Endothelial cell of umbilical vein (primary cell): ENCODE measurements at regions not wholly inside any gene's neighbourhood (a gene's known extent, or its start where the extent isn't known, plus 50 kb on each side); places are given as distances from the start of the nearest gene placed in this dataset.

Experiments used
- BruUV-seq: library from RNA; stranded (reverse); fragments of 400-500 nt; replicated peaks from 2 replicates; lab custom pipeline; 2021; lab: Mats Ljungman, UMichigan
- CTCF ChIA-PET: fragments of 300-600, 350-600 bp; sonication (Branson Sonifier 250); formaldehyde crosslinking; loops from one replicate; lab custom pipeline; 2021; ENCODE audit warnings: antibody characterized with exemption, inconsistent platforms; lab: Charles Lee
- POLR2A ChIA-PET: fragments of 300-600, 350-600 bp; sonication (Branson Sonifier 250); formaldehyde crosslinking; loops from one replicate; lab custom pipeline; 2021; ENCODE audit warnings: antibody characterized with exemption, inconsistent platforms; lab: Charles Lee
- DNase-seq: peaks from one replicate; pipeline ENCODE4 v3.0.0-alpha.2; 2011; ENCODE audit warnings: low read depth, low spot score
- FAIRE-seq: peaks from 2 replicates; lab custom pipeline; 2011; peaks lifted over from hg19 to GRCh38; lab: Jason Lieb, UNC
- H2AFZ ChIP-seq: 2 replicates; pipeline ENCODE4 v1.6.0; 2012; ENCODE audit warnings: low read depth, low read length, control low read depth, inconsistent platforms
- H3K27ac ChIP-seq: 2 replicates; pipeline ENCODE4 v1.5.1; 2011; ENCODE audit warnings: low read depth, mild to moderate bottlenecking, control low read depth, low read length, moderate library complexity; ENCODE audit not compliant: insufficient read depth
- H3K27me3 ChIP-seq, 2 experiments: 2 replicates each; pipeline versions ENCODE4 v1.6.0 to v1.6.1; 2011; ENCODE audit warnings: low read length in 2 of 2, mixed read lengths in 1 of 2; ENCODE audit not compliant: control insufficient read depth in 2 of 2, insufficient read depth in 2 of 2
- H3K36me3 ChIP-seq, 2 experiments: 2 replicates in 1 of 2; 3 replicates in 1 of 2; pipeline ENCODE4 v1.5.1; 2011; ENCODE audit warnings: low read length in 2 of 2, mild to moderate bottlenecking in 1 of 2, moderate library complexity in 1 of 2; ENCODE audit not compliant: control insufficient read depth in 2 of 2, insufficient read depth in 2 of 2; ENCODE audit errors: extremely low read depth in 1 of 2
- H3K4me1 ChIP-seq: 3 replicates; pipeline ENCODE4 v1.5.1; 2011; ENCODE audit warnings: mild to moderate bottlenecking, low read length; ENCODE audit not compliant: control insufficient read depth, insufficient read depth; ENCODE audit errors: extremely low read depth
- H3K4me2 ChIP-seq: 2 replicates; pipeline ENCODE4 v1.6.1; 2011; ENCODE audit warnings: low read length, control low read depth, mixed read lengths; ENCODE audit not compliant: insufficient read depth
- H3K4me3 ChIP-seq, 3 experiments: fragments of 200-600 bp in 1 of 3; sonication (generic), shearing (Covaris generic) in 1 of 3; replicated peaks in 1 of 3; 2 replicates each; pipeline ENCODE4 v1.5.1; 2011 to 2016; ENCODE audit warnings: control low read depth in 3 of 3, low read length in 3 of 3, mild to moderate bottlenecking in 2 of 3, inconsistent platforms in 1 of 3, low read depth in 1 of 3, moderate library complexity in 1 of 3; ENCODE audit not compliant: insufficient read depth in 1 of 3
- H3K79me2 ChIP-seq: 2 replicates; pipeline ENCODE4 v1.6.0; 2012; ENCODE audit warnings: low read length, inconsistent platforms; ENCODE audit not compliant: control insufficient read depth, insufficient read depth
- H3K9ac ChIP-seq: replicated peaks from 2 replicates; pipeline ENCODE3; 2011; ENCODE audit warnings: low read length, control low read depth; ENCODE audit not compliant: insufficient read depth; ENCODE audit errors: extremely low read depth
- H3K9me1 ChIP-seq: replicated peaks from 3 replicates; pipeline ENCODE4 v1.6.0; 2011; ENCODE audit warnings: mild to moderate bottlenecking, low read length; ENCODE audit not compliant: control insufficient read depth, insufficient read depth; ENCODE audit errors: extremely low read depth
- H3K9me3 ChIP-seq: replicated peaks from 2 replicates; pipeline ENCODE4 v1.5.1; 2012; ENCODE audit warnings: low read length, inconsistent platforms; ENCODE audit not compliant: control insufficient read depth, insufficient read depth
- H4K20me1 ChIP-seq: replicated peaks from 2 replicates; pipeline ENCODE3; 2011; ENCODE audit warnings: mild to moderate bottlenecking, low read length; ENCODE audit not compliant: control insufficient read depth, insufficient read depth; ENCODE audit errors: extremely low read depth
- EZH2 ChIP-seq: IDR thresholded peaks from 2 replicates; pipeline ENCODE4 v1.6.1; 2012; ENCODE audit warnings: borderline replicate concordance, low read depth, mild to moderate bottlenecking, moderate library complexity, low read length, inconsistent platforms; ENCODE audit not compliant: severe bottlenecking
- FOS ChIP-seq: IDR thresholded peaks from 2 replicates; pipeline ENCODE4 v1.6.1; 2011; ENCODE audit warnings: mild to moderate bottlenecking, low read length, moderate library complexity, borderline replicate concordance; ENCODE audit not compliant: insufficient read depth
- GATA2 ChIP-seq: IDR thresholded peaks from 2 replicates; pipeline ENCODE4 v1.7.0; 2011; ENCODE audit warnings: low read depth, mild to moderate bottlenecking, moderate library complexity, mixed read lengths, low read length; ENCODE audit not compliant: insufficient read length, insufficient read depth
- JUN ChIP-seq: IDR thresholded peaks from 2 replicates; pipeline ENCODE4 v1.6.1; 2011; ENCODE audit warnings: borderline replicate concordance, low read depth; ENCODE audit not compliant: insufficient read length, insufficient read depth
- MYC ChIP-seq: IDR thresholded peaks from one replicate; pipeline ENCODE4 v1.6.1; 2011; ENCODE audit warnings: mild to moderate bottlenecking, low read depth, low read length
- POLR2A ChIP-seq: IDR thresholded peaks from 2 replicates; pipeline ENCODE4 v1.6.1; 2012; ENCODE audit warnings: low read depth, mild to moderate bottlenecking, control low read depth, low read length
- POLR2AphosphoS5 ChIP-seq: IDR thresholded peaks from 2 replicates; pipeline ENCODE4 v1.6.1; 2012; ENCODE audit warnings: low read depth, mild to moderate bottlenecking, control low read depth, low read length, moderate library complexity; ENCODE audit not compliant: insufficient read depth
- dilution Hi-C: fragments of 300-500 bp; cut with MboI; formaldehyde crosslinking; loops from one replicate; pipeline ENCODE4 v1.15.0; 2019; ENCODE audit warnings: low sequenced_read_pairs; ENCODE audit not compliant: extremely low pct_ligation_motif_present
- intact Hi-C: fragments of 100-400 bp; cut with micrococcal nuclease; formaldehyde crosslinking; loops from one replicate; pipeline ENCODE4 v1.10.0; 2022
- TF ChIP-seq, protein P1 (sequence below): IDR thresholded peaks from 2 replicates; pipeline ENCODE4 v1.6.1; 2011; ENCODE audit not compliant: insufficient read depth, insufficient read length
- TF ChIP-seq, protein P2 (sequence below), 2 donors: IDR thresholded peaks; 1 replicate in 1 of 2; 2 replicates in 1 of 2; pipeline ENCODE4 v1.5.1; 2011; ENCODE audit warnings: low read length in 2 of 2, mild to moderate bottlenecking in 2 of 2, moderate library complexity in 2 of 2, control low read depth in 1 of 2, inconsistent platforms in 1 of 2, low read depth in 1 of 2; ENCODE audit not compliant: insufficient read depth in 1 of 2; ENCODE audit errors: extremely low read depth in 1 of 2

DNA sequence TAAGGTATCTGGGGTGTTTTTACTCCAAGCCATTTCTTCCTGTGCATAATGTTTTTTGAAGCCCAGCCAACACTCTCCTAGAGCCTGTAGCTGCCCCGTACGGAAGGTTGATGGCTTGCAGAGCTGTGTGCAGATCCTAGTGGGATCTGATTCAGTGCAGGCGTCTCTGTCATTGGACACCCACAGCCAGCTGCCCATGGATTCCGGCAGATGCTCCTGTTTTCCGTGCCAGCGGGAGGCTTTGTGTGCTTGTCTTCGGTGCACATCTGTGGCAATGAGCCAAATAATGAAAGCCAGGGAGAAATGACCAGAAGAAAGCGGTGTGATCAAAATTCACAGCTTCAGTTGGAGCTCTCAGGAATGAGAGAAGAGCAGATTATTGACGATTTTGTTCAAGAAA is 426.4 kb downstream of the TYW1 start:
- H2AFZ ChIP-seq: no peak overlapping the region
- FAIRE-seq (no peak), DNase-seq (no peak)
- ChIA-PET POLR2A (no interaction called here), CTCF (no interaction called here)
- H3K4me3 ChIP-seq: no peak overlapping the region
- intact Hi-C loops: no loop called here
- H3K9me3 ChIP-seq: no peaks in the 10 kb centered on the region
- no peak overlapping the region for H3K4me2 ChIP-seq
- no peak overlapping the region for H3K9ac ChIP-seq
- H3K79me2 ChIP-seq: no peaks in the 10 kb centered on the region
- no peaks in the 10 kb centered on the region for H3K27me3 ChIP-seq
- no peaks in the 10 kb centered on the region for H3K9me1 ChIP-seq
- BruUV-seq: no TSS peak
- no peaks in the 10 kb centered on the region for H3K36me3 ChIP-seq
- no peak overlapping the region for H3K27ac ChIP-seq
- dilution Hi-C loops: no loop called here
- no peaks in the 10 kb centered on the region for H3K4me1 ChIP-seq
- TF ChIP-seq JUN: no peak
- no peak for TF ChIP-seq POLR2A
- TF ChIP-seq, protein P1, sequence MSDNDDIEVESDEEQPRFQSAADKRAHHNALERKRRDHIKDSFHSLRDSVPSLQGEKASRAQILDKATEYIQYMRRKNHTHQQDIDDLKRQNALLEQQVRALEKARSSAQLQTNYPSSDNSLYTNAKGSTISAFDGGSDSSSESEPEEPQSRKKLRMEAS: no peak
- TF ChIP-seq, protein P2, sequence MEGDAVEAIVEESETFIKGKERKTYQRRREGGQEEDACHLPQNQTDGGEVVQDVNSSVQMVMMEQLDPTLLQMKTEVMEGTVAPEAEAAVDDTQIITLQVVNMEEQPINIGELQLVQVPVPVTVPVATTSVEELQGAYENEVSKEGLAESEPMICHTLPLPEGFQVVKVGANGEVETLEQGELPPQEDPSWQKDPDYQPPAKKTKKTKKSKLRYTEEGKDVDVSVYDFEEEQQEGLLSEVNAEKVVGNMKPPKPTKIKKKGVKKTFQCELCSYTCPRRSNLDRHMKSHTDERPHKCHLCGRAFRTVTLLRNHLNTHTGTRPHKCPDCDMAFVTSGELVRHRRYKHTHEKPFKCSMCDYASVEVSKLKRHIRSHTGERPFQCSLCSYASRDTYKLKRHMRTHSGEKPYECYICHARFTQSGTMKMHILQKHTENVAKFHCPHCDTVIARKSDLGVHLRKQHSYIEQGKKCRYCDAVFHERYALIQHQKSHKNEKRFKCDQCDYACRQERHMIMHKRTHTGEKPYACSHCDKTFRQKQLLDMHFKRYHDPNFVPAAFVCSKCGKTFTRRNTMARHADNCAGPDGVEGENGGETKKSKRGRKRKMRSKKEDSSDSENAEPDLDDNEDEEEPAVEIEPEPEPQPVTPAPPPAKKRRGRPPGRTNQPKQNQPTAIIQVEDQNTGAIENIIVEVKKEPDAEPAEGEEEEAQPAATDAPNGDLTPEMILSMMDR (IDR thresholded peaks at IDR 0.05; ENCODE audit: extremely low read depth in 1 of 2, insufficient read depth in 1 of 2, low read depth in 1 of 2, low read length in 2 of 2): no peak
- H4K20me1 ChIP-seq: no peaks in the 10 kb centered on the region

DNA sequence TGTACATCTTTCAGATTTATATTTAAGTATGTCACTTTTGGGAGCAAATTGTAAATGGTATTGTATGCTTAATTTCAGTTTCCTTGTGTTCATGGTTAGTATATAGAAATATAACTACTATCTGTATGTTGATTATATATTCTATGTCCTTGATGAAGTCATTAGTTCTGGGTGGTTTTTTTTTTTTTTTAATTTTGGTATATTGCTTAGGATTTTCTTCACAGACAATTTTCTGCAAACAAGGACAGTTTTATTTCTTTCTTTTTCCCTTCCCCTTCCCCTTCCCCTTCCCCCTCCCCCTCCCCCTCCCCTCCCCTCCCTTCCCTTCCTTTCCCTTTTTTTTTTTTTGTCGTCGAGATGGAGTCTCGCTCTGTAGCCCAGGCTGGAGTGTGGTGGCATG is 430.0 kb downstream of the TYW1 start:
- Histone ChIP-seq H3K27ac (no peak overlapping the region), H3K4me2 (no peak overlapping the region), H3K4me3 (no peak overlapping the region), H4K20me1 (no peaks in the 10 kb centered on the region), H2AFZ (no peak overlapping the region), H3K9ac (no peak overlapping the region), H3K36me3 (no peaks in the 10 kb centered on the region), H3K27me3 (no peaks in the 10 kb centered on the region), H3K9me3 (no peaks in the 10 kb centered on the region), H3K9me1 (no peaks in the 10 kb centered on the region), H3K4me1 (no peaks in the 10 kb centered on the region), H3K79me2 (no peaks in the 10 kb centered on the region)
- intact Hi-C loops (no loop called here), dilution Hi-C loops (no loop called here)
- DNase-seq (no peak), FAIRE-seq (no peak)
- ChIA-PET CTCF (no interaction called here), POLR2A (no interaction called here)
- no TSS peak for BruUV-seq
- TF ChIP-seq, protein P2 (IDR thresholded peaks at IDR 0.05; ENCODE audit: extremely low read depth in 1 of 2, insufficient read depth in 1 of 2, low read depth in 1 of 2, low read length in 2 of 2): no peak
- TF ChIP-seq JUN: no peak
- TF ChIP-seq GATA2: no peak
- TF ChIP-seq POLR2A: no peak
- TF ChIP-seq POLR2AphosphoS5: no peak
- TF ChIP-seq, protein P1: no peak
- TF ChIP-seq MYC: no peak
- no peak for TF ChIP-seq FOS
- TF ChIP-seq EZH2: no peak
